WTC11 (cell line): ENCODE measurements at regions not wholly inside any gene's neighbourhood (a gene's known extent, or its start where the extent isn't known, plus 50 kb on each side); places are given as distances from the start of the nearest gene placed in this dataset.

Experiments used
- ATAC-seq: fragments of 200-7000 bp; cut with Tn5 transposase; 2 replicates; pipeline ENCODE4 v1.10.0; 2021; ENCODE audit warnings: mild to moderate bottlenecking, moderate library complexity
- CTCF ChIA-PET: fragments of 300-600 bp; sonication (Branson Sonifier 250); formaldehyde crosslinking; loops from one replicate; lab custom pipeline; 2021; ENCODE audit warnings: antibody characterized with exemption; lab: Charles Lee
- POLR2A ChIA-PET: fragments of 350-600 bp; sonication (Branson Sonifier 250); formaldehyde crosslinking; loops from one replicate; lab custom pipeline; 2021; ENCODE audit warnings: antibody characterized with exemption; lab: Charles Lee
- DNase-seq: peaks from one replicate; pipeline ENCODE4 v3.0.0; 2021; ENCODE audit warnings: low spot score
- H3K27ac Mint-ChIP-seq: 2 replicates; pipeline ENCODE4 v1.8.0; 2021; ENCODE audit warnings: mixed read lengths
- H3K27me3 Mint-ChIP-seq: 2 replicates; pipeline ENCODE4 v1.8.0; 2021; ENCODE audit warnings: low read depth, mild to moderate bottlenecking, moderate library complexity, mixed read lengths
- H3K36me3 Mint-ChIP-seq: 2 replicates; pipeline ENCODE4 v1.8.0; 2021; ENCODE audit warnings: mixed read lengths
- H3K4me1 Mint-ChIP-seq: 2 replicates; pipeline ENCODE4 v1.8.0; 2022; ENCODE audit warnings: mixed read lengths
- H3K4me3 Mint-ChIP-seq: 2 replicates; pipeline ENCODE4 v1.8.0; 2021; ENCODE audit warnings: mild to moderate bottlenecking, moderate library complexity, mixed read lengths
- H3K9me3 Mint-ChIP-seq: 2 replicates; pipeline ENCODE4 v1.8.0; 2021; ENCODE audit warnings: mixed read lengths
- ARID4B ChIP-seq: sonication (generic); formaldehyde crosslinking; IDR thresholded peaks from 2 replicates; pipeline ENCODE4 v1.8.0; 2023; ENCODE audit warnings: missing genetic modification reagents, mild to moderate bottlenecking, borderline replicate concordance
- FOXJ3 ChIP-seq: sonication (generic); formaldehyde crosslinking; IDR thresholded peaks from 2 replicates; pipeline ENCODE4 v1.9.0; 2021; ENCODE audit warnings: missing genetic modification reagents, mild to moderate bottlenecking, borderline replicate concordance
- IRF1 ChIP-seq: sonication (generic); formaldehyde crosslinking; IDR thresholded peaks from 2 replicates; pipeline ENCODE4 v1.8.0; 2023; ENCODE audit warnings: missing genetic modification reagents
- NR3C1 ChIP-seq: sonication (generic); formaldehyde crosslinking; conservative IDR thresholded peaks from 2 replicates; pipeline ENCODE4 v1.8.1; 2023; ENCODE audit warnings: low read depth, mild to moderate bottlenecking, missing genetic modification reagents
- RORB ChIP-seq: fragments of 250-450 bp; sonication (Bioruptor Pico); IDR thresholded peaks from 2 replicates; pipeline ENCODE4 v1.9.0; 2021; ENCODE audit warnings: mild to moderate bottlenecking
- ZNF121 ChIP-seq: sonication (generic); formaldehyde crosslinking; IDR thresholded peaks from 2 replicates; pipeline ENCODE4 v1.8.0; 2023; ENCODE audit warnings: missing genetic modification reagents
- ZNF317 ChIP-seq: sonication (generic); formaldehyde crosslinking; IDR thresholded peaks from 2 replicates; pipeline ENCODE4 v1.8.1; 2023; ENCODE audit warnings: low read depth, mild to moderate bottlenecking, moderate library complexity, missing genetic modification reagents, borderline replicate concordance
- ZNF532 ChIP-seq: fragments of 250-450 bp; sonication (Bioruptor Pico); IDR thresholded peaks from 2 replicates; pipeline ENCODE4 v1.9.0; 2021; ENCODE audit warnings: mild to moderate bottlenecking, borderline replicate concordance
- TF ChIP-seq, protein P1 (sequence below): sonication (generic); formaldehyde crosslinking; IDR thresholded peaks from 2 replicates; pipeline ENCODE4 v1.8.1; 2023; ENCODE audit warnings: mild to moderate bottlenecking, missing genetic modification reagents
- TF ChIP-seq, protein P2 (sequence below): sonication (generic); formaldehyde crosslinking; IDR thresholded peaks from 2 replicates; pipeline ENCODE4 v1.8.0; 2022; ENCODE audit warnings: mild to moderate bottlenecking, missing genetic modification reagents

DNA sequence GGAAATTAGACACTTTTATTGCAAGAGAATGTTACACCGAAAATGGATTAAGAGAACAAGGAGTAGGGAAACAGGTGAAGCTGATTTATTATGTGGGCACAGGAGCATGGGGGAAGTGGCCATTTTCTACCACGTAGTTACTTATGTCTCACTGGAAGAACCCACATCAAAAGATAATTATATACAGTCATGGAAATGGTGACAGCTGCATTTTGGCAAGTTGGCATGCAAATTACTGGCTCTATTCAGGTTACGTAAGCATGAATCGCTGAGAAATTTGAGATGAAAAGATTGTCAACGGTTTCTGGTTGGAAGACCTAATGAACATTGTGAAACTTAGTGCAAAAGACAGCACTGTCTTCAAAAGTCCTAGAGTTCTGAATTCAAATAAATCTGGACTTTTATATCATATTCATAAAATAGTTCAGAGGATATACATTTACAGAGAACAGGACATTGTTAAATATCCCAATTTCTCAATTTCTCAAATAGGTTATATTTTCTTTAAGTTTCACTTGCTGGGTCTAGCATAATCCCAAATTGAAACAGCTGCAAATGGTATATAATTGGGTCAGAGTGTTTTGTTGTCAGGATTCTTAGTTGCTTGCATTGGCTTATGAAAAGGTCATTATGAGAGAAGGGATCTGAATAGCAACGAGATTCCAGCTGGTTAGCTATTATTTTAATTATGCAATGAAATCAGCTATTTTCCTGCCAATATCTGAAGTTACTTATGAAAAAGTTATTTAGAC lies 567.8 kb downstream of the ZPLD1 start (continued):
- TF ChIP-seq ARID4B (CRISPR knock-in tag) (no peak), FOXJ3 (CRISPR knock-in tag) (no peak)

- Mint-ChIP-seq H3K9me3 (peaks cover 29% of the 10 kb centered on the region), H3K27me3 (peaks cover 10% of the 10 kb centered on the region), H3K36me3 (peaks cover 22% of the 10 kb centered on the region), H3K4me3 (no peak overlapping the region), H3K27ac (no peak overlapping the region; the same call in 1 of the 2 replicates), H3K4me1 (peaks cover 27% of the 10 kb centered on the region)
- TF ChIP-seq, protein P1, sequence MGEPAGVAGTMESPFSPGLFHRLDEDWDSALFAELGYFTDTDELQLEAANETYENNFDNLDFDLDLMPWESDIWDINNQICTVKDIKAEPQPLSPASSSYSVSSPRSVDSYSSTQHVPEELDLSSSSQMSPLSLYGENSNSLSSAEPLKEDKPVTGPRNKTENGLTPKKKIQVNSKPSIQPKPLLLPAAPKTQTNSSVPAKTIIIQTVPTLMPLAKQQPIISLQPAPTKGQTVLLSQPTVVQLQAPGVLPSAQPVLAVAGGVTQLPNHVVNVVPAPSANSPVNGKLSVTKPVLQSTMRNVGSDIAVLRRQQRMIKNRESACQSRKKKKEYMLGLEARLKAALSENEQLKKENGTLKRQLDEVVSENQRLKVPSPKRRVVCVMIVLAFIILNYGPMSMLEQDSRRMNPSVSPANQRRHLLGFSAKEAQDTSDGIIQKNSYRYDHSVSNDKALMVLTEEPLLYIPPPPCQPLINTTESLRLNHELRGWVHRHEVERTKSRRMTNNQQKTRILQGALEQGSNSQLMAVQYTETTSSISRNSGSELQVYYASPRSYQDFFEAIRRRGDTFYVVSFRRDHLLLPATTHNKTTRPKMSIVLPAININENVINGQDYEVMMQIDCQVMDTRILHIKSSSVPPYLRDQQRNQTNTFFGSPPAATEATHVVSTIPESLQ (CRISPR knock-in tag): no peak
- TF ChIP-seq ZNF532 (CRISPR knock-in tag) (no peak), NR3C1 (CRISPR knock-in tag) (no peak), RORB (CRISPR knock-in tag) (no peak), ZNF121 (CRISPR knock-in tag) (no peak), ZNF317 (CRISPR knock-in tag) (no peak)
- TF ChIP-seq, protein P2, sequence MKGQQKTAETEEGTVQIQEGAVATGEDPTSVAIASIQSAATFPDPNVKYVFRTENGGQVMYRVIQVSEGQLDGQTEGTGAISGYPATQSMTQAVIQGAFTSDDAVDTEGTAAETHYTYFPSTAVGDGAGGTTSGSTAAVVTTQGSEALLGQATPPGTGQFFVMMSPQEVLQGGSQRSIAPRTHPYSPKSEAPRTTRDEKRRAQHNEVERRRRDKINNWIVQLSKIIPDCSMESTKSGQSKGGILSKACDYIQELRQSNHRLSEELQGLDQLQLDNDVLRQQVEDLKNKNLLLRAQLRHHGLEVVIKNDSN: no peak
- CTCF ChIA-PET: no interaction called here
- DNase-seq: no peak
- no peak for ATAC-seq
- POLR2A ChIA-PET: interaction anchor here (0.6 kb wide), 1 partner anchor 1923 kb away, joined by 4 read pairs; no protein-coding TSS in a partner anchor
Measured at GRCh38 chr3:103006526-103007183, 571.8 kb downstream of the ZPLD1 start.

GRCh38 chr3:103009609-103010008 lies 574.8 kb downstream of the ZPLD1 start:
- Mint-ChIP-seq H3K9me3 (peaks cover 29% of the 10 kb centered on the region), H3K36me3 (peaks cover 22% of the 10 kb centered on the region), H3K27me3 (peaks cover 10% of the 10 kb centered on the region), H3K4me1 (peaks cover 27% of the 10 kb centered on the region), H3K27ac (peak overlapping the region; percentile 91), H3K4me3 (no peak overlapping the region)
- CTCF ChIA-PET: no interaction called here
- peak; percentile 58 for ATAC-seq
- no peak for DNase-seq
- POLR2A ChIA-PET: no interaction called here
- no peak for TF ChIP-seq IRF1 (CRISPR knock-in tag)
